Fibroblast of villous mesenchyme (primary cell): ENCODE measurements at regions not wholly inside any gene's neighbourhood (a gene's known extent, or its start where the extent isn't known, plus 50 kb on each side); places are given as distances from the start of the nearest gene placed in this dataset.

Source experiments
- DNase-seq: peaks from one replicate; pipeline ENCODE4 v3.0.0-alpha.2; 2010; ENCODE audit warnings: low read depth
- H3K4me3 ChIP-seq: 2 replicates; pipeline ENCODE4 v1.5.1; 2011; ENCODE audit warnings: low read depth, mild to moderate bottlenecking, low read length
- CTCF ChIP-seq: IDR thresholded peaks from 2 replicates; pipeline ENCODE4 v1.5.1; 2012; ENCODE audit warnings: low read depth, mild to moderate bottlenecking, low read length; ENCODE audit not compliant: insufficient read depth

GRCh38 chr1:65734979-65735378 lies 57.7 kb upstream of the PDE4B start:
- no peak overlapping the region for H3K4me3 ChIP-seq
- no peak for TF ChIP-seq CTCF
- DNase-seq = no peak

DNA sequence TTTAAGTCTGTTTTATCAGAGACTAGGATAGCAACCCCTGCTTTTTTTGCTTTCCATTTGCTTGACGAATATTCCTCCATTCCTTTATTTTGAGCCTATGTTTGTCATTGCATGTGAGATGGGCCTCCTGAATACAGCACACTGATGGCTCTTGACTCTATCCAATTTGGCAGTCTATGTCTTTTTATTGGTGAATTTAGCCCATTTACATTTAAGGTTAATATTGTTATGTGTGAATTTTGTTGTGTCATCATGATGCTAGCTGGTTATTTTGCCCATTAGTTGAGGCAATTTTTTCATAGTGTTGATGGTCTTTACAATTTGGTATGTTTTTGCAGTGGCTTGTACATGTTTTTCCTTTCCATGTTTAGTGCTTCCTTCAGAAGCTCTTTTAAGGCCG lies 50.7 kb upstream of the PDE4B start:
- no peak overlapping the region for H3K4me3 ChIP-seq
- no peak for TF ChIP-seq CTCF
- DNase-seq = no peak
